ENCODE measurements at regions not wholly inside any gene's neighbourhood (a gene's known extent, or its start where the extent isn't known, plus 50 kb on each side); places are given as distances from the start of the nearest gene placed in this dataset.

DNA sequence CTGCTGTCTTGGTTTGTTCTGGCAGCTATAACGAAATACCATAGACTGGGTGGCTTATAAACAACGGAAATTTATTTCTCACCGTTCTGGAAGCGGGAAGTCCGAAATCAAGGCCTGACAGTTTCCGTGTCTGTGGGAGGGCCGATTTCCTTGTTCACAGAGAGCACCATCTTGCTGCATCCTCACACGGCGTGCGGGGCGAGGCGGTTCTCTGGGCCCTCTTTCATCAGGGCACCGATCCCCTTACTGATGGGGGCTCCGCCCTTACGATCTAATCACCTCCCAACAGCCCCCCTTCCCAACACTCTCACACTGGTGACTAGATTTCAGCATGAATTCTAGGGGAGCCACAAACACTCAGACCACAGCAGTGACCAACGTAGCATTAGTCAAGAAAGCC is 578.3 kb upstream of the FAT1 start:
- H3K4ac ChIP-seq (ENCODE audit: low read depth, low read length), result no peak overlapping the region
- no peaks in the 10 kb centered on the region; the same call in 1 of the 2 replicates for H3K4me1 ChIP-seq (ENCODE audit: insufficient read depth, low read length)
- peaks cover 12% of the 10 kb centered on the region in 2 experiments for H3K9me3 Mint-ChIP-seq
- no peak overlapping the region for H2AK5ac ChIP-seq (ENCODE audit: insufficient read length, low read length)
- H3K9me3 ChIP-seq (ENCODE audit: control insufficient read depth, low read depth, low read length), result no peaks in the 10 kb centered on the region
- no peak overlapping the region for H2BK15ac ChIP-seq (ENCODE audit: low read depth, low read length)
- no peaks in the 10 kb centered on the region for H3K79me1 ChIP-seq (ENCODE audit: insufficient read depth, low read depth, low read length, poor library complexity, severe bottlenecking)
- no CpG with 5 or more reads among the region's 16 CpGs for WGBS (ENCODE audit: extremely low coverage, insufficient read length, low lambda C conversion rate)
- no peak overlapping the region for H3K4me2 ChIP-seq (ENCODE audit: insufficient read depth, insufficient read length, low read length)
- no peak overlapping the region for H2BK5ac ChIP-seq (ENCODE audit: insufficient read length, low read length)
- peaks cover under 1 to 15% (median 3%) of the 10 kb centered on the region in 3 experiments; a peak in 6 of 7 replicates for H3K36me3 Mint-ChIP-seq (ENCODE audit: insufficient read depth in 1 of 3, low read depth in 3 of 3)
- H3K79me2 ChIP-seq (ENCODE audit: insufficient read depth, low read length), result no peaks in the 10 kb centered on the region
- H3K56ac ChIP-seq (ENCODE audit: insufficient read length, low read depth, low read length), result no peak overlapping the region
- H4K91ac ChIP-seq (ENCODE audit: insufficient read length, low read depth, low read length), result no peak overlapping the region
- H4K5ac ChIP-seq (ENCODE audit: insufficient read length, low read depth, low read length), result no peak overlapping the region
- H3K18ac ChIP-seq (ENCODE audit: insufficient read length, low read depth, low read length), result no peak overlapping the region
- H3K27me3 ChIP-seq (ENCODE audit: insufficient read depth, low read length), result no peaks in the 10 kb centered on the region
- no peaks in the 10 kb centered on the region for H4K20me1 ChIP-seq (ENCODE audit: control insufficient read depth, insufficient read depth, insufficient read length)
- no peak overlapping the region for H3T11ph ChIP-seq (ENCODE audit: low read length)
- no peak overlapping the region for H3K27ac ChIP-seq (ENCODE audit: insufficient read length, low read depth, low read length)
- peaks cover 3 to 6% of the 10 kb centered on the region in 2 experiments for H3K4me1 Mint-ChIP-seq
- TF ChIP-seq, protein P1, sequence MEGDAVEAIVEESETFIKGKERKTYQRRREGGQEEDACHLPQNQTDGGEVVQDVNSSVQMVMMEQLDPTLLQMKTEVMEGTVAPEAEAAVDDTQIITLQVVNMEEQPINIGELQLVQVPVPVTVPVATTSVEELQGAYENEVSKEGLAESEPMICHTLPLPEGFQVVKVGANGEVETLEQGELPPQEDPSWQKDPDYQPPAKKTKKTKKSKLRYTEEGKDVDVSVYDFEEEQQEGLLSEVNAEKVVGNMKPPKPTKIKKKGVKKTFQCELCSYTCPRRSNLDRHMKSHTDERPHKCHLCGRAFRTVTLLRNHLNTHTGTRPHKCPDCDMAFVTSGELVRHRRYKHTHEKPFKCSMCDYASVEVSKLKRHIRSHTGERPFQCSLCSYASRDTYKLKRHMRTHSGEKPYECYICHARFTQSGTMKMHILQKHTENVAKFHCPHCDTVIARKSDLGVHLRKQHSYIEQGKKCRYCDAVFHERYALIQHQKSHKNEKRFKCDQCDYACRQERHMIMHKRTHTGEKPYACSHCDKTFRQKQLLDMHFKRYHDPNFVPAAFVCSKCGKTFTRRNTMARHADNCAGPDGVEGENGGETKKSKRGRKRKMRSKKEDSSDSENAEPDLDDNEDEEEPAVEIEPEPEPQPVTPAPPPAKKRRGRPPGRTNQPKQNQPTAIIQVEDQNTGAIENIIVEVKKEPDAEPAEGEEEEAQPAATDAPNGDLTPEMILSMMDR (conservative IDR thresholded peaks at IDR 0.05), result no peak
- H2BK120ac ChIP-seq (ENCODE audit: low read depth, low read length, poor library complexity, severe bottlenecking), result no peak overlapping the region
- H2BK12ac ChIP-seq (ENCODE audit: insufficient read length, low read depth, low read length), result no peak overlapping the region
- DNase-seq, result no peak
- no peak overlapping the region for H2AFZ ChIP-seq (ENCODE audit: low read length)
- H3K27ac Mint-ChIP-seq, result no peak overlapping the region
- H3K14ac ChIP-seq (ENCODE audit: insufficient read depth, low read length), result no peak overlapping the region
- H3K4me3 Mint-ChIP-seq, result no peak overlapping the region
- no peak overlapping the region for H3K9ac ChIP-seq (ENCODE audit: extremely low read depth, insufficient read length, low read length)
- no peak overlapping the region for H2BK20ac ChIP-seq (ENCODE audit: low read depth, low read length, poor library complexity, severe bottlenecking)
- no peak overlapping the region for H4K8ac ChIP-seq (replicated peaks; ENCODE audit: insufficient read length, low read depth, low read length)
- no peaks in the 10 kb centered on the region for H3K23me2 ChIP-seq (ENCODE audit: insufficient read length, low read depth, low read length, poor library complexity, severe bottlenecking)
- no peak overlapping the region for H3K23ac ChIP-seq (ENCODE audit: insufficient read length, low read depth, low read length)
- no peaks in the 10 kb centered on the region for H3K27me3 Mint-ChIP-seq (ENCODE audit: low read depth)
